22Rv1 (cell line): ENCODE measurements at regions not wholly inside any gene's neighbourhood (a gene's known extent, or its start where the extent isn't known, plus 50 kb on each side); places are given as distances from the start of the nearest gene placed in this dataset.

ENCODE experiments used
- CTCF ChIP-seq: fragments of 450-650 bp; IDR thresholded peaks from 2 replicates; pipeline ENCODE4 v1.5.1; 2017; ENCODE audit warnings: mild to moderate bottlenecking
- ZFX ChIP-seq: fragments of 450-650 bp; IDR thresholded peaks from 2 replicates; pipeline ENCODE4 v1.6.1; 2017; ENCODE audit warnings: antibody characterized with exemption, borderline replicate concordance

- TF ChIP-seq CTCF (no peak), ZFX (no peak)
Measured at GRCh38 chrX:39551762-39552161, 546.0 kb downstream of the BCOR start.
